Thyroid gland (tissue), 4 donors: ENCODE measurements at regions not wholly inside any gene's neighbourhood (a gene's known extent, or its start where the extent isn't known, plus 50 kb on each side); places are given as distances from the start of the nearest gene placed in this dataset.

Experiments
- DNase-seq, 2 donors: peaks; one replicate each; pipeline ENCODE4 v3.0.0-alpha.2; 2019
- H3K27ac ChIP-seq, 3 donors: fragments of 200-600 bp; sonication (generic); 1 replicate in 2 of 3; 2 replicates in 1 of 3; pipeline ENCODE4 v1.5.1; 2016 to 2019; ENCODE audit warnings: mild to moderate bottlenecking in 1 of 3, moderate library complexity in 1 of 3
- H3K27me3 ChIP-seq: fragments of 200-600 bp; sonication (generic); one replicate; pipeline ENCODE4 v1.5.1; 2019
- H3K36me3 ChIP-seq, 2 donors: fragments of 200-600 bp; sonication (generic); one replicate each; pipeline ENCODE4 v1.5.1; 2016 to 2019
- H3K4me1 ChIP-seq, 2 donors: fragments of 200-600 bp; sonication (generic); one replicate each; pipeline ENCODE4 v1.5.1; 2017 to 2019
- H3K4me3 ChIP-seq, 3 donors: fragments of 200-600 bp; sonication (generic); replicated peaks in 1 of 3; 1 replicate in 2 of 3; 2 replicates in 1 of 3; pipeline ENCODE4 v1.5.1; 2016; ENCODE audit warnings: mild to moderate bottlenecking in 1 of 3
- H3K9me3 ChIP-seq: fragments of 200-600 bp; sonication (generic); one replicate; pipeline ENCODE4 v1.5.1; 2017
- POLR2A ChIP-seq, 2 donors: fragments of 450-650 bp; IDR thresholded peaks; one replicate each; pipeline ENCODE4 v1.6.1; 2017; ENCODE audit warnings: antibody characterized with exemption in 2 of 2, mild to moderate bottlenecking in 2 of 2, moderate library complexity in 1 of 2
- WGBS, 2 donors: methylation state at CpG; one replicate each; pipeline ENCODE4 v1.1.5; 2017; 5-methylcytosine and 5-hydroxymethylcytosine counted together
- intact Hi-C: fragments of 100-400 bp; cut with DNase I; formaldehyde crosslinking; loops from one replicate; pipeline ENCODE4 v1.15.1; 2023
- TF ChIP-seq, protein P1 (sequence below), 6 experiments: fragments of 200-600 bp in 3 of 6; fragments of 450-650 bp in 3 of 6; sonication (generic) in 3 of 6; IDR thresholded peaks; one replicate each; pipeline ENCODE4 v1.5.1; 2016 to 2019; ENCODE audit warnings: antibody characterized with exemption in 6 of 6, mild to moderate bottlenecking in 2 of 6, inconsistent platforms in 1 of 6, moderate library complexity in 1 of 6

DNA sequence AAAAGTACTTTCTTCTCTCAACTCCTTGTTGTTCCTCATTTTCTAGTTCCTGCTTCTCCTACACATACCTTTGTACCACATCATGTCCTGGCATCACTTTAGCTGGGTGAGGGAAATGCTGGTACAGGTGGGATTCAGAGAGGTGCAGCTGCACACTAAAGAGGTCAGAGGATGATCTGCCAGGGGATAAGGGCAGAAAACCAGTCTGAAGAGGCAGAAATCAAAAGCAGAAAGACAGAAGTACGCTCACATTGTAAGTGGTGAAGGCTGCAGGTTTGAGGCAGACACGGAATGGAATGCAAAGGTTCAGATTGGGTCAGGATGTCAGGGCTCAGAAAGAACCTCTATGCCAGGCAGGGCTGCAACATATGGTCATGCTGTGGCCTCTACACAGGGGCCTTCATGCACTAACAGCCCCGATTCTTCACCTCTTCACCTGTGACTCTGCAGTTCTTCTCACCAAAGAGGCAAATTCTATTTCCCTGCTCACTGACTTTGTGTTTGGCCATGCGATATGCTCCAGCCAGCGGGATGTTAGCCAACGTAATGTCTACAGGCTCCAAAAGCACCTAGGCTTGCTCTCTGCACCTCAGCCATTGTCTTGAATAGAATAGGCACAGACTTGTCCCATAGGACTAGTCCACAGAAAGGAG lies 373.7 kb downstream of the NXPE2 start:
- 88% methylated on average over 6 of the region's 6 CpGs for WGBS, 2 donors
- Histone ChIP-seq H3K4me3 (no peak overlapping the region), H3K27me3 (no peaks in the 10 kb centered on the region), H3K9me3 (no peaks in the 10 kb centered on the region), H3K4me1 (no peaks in the 10 kb centered on the region), H3K27ac (no peak overlapping the region), H3K36me3 (no peaks in the 10 kb centered on the region)
- intact Hi-C loops, result no loop called here
- no peak for DNase-seq
- no peak for TF ChIP-seq POLR2A (IDR thresholded peaks at IDR 0.05)
- TF ChIP-seq, protein P1, sequence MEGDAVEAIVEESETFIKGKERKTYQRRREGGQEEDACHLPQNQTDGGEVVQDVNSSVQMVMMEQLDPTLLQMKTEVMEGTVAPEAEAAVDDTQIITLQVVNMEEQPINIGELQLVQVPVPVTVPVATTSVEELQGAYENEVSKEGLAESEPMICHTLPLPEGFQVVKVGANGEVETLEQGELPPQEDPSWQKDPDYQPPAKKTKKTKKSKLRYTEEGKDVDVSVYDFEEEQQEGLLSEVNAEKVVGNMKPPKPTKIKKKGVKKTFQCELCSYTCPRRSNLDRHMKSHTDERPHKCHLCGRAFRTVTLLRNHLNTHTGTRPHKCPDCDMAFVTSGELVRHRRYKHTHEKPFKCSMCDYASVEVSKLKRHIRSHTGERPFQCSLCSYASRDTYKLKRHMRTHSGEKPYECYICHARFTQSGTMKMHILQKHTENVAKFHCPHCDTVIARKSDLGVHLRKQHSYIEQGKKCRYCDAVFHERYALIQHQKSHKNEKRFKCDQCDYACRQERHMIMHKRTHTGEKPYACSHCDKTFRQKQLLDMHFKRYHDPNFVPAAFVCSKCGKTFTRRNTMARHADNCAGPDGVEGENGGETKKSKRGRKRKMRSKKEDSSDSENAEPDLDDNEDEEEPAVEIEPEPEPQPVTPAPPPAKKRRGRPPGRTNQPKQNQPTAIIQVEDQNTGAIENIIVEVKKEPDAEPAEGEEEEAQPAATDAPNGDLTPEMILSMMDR (IDR thresholded peaks at IDR 0.05), result no peak

DNA sequence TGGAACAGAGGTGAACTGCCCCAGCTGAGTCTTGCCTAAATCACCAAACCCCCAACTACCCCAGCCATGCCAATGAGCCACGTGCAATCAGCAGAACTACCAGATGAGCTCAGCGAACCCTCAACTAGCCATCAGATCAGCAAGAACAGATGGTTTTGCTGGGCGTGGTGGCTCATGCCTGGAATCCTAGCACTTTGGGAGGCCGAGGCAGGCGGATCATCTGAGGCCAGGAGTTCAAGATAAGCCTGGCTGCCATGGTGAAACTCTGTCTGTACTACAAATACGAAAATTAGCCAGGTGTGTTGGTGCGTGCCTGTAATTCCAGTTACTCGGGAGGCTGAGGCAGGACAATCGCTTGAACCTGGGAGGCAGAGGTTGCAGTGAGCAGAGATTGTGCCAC lies 374.3 kb downstream of the NXPE2 start:
- no peaks in the 10 kb centered on the region for H3K27me3 ChIP-seq
- 95 to 98% methylated on average over 9 of the region's 9 CpGs for WGBS, 2 donors
- H3K27ac ChIP-seq, result no peak overlapping the region
- H3K4me1 ChIP-seq, result no peaks in the 10 kb centered on the region
- DNase-seq, result no peak
- H3K4me3 ChIP-seq, result no peak overlapping the region
- TF ChIP-seq, protein P1 (IDR thresholded peaks at IDR 0.05), result no peak
- no peak for TF ChIP-seq POLR2A (IDR thresholded peaks at IDR 0.05)
- intact Hi-C loops, result no loop called here
- no peaks in the 10 kb centered on the region for H3K9me3 ChIP-seq
- H3K36me3 ChIP-seq, result no peaks in the 10 kb centered on the region

DNA sequence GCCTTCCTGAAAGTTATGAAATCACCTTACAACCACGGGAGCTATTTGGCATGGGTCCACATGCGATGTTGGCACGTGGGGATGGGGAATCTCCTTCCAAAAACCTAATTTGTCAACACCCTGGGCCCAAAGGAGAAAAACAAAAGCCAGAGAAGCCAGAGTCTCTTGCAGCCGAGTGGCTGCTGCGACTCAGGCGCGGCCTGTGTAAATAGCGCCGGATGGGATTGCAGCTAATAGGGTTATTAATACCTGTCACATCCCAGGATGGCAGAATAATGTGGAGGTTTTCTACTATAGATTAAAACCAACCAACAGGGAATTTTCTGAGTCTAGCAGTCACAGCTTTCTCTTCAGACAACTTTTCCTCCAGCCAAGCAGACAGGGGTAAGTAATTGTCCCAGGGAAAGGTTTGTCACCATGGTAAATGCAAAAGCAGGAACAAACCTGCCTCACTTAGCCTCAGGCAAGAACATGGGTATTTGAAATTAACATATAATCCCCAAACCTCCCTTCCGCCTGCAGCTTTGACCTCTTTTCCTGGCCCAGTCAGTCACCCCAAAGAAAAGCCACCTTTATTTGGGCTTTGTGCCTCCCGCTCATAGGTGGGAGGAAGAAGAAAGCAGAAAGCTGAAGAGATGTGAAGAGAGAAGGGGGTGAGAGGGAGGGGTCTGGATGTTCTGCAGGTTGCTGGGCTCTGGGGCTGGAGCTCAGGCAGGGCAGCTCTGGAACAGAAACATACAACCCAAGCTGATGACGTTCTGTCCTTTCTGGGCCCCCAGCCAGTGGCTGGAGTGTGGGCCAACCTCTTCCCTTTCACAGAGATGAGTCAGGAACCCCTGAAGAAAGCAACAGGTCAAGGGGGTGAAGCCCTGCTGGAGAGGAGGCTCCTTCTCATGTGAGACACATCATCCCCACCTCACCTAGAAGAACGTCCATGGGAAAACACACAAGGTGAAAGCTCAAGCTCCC lies 376.5 kb downstream of the NXPE2 start:
- WGBS, 2 donors, result 66 to 77% methylated on average over 13 of the region's 13 CpGs
- Histone ChIP-seq H3K4me1 (no peaks in the 10 kb centered on the region), H3K36me3 (no peaks in the 10 kb centered on the region), H3K9me3 (no peaks in the 10 kb centered on the region), H3K27ac (no peak overlapping the region), H3K4me3 (no peak overlapping the region), H3K27me3 (no peaks in the 10 kb centered on the region)
- TF ChIP-seq, protein P1 (IDR thresholded peaks at IDR 0.05), result no peak
- no peak for TF ChIP-seq POLR2A (IDR thresholded peaks at IDR 0.05)
- intact Hi-C loops, result no loop called here
- DNase-seq, result no peak

DNA sequence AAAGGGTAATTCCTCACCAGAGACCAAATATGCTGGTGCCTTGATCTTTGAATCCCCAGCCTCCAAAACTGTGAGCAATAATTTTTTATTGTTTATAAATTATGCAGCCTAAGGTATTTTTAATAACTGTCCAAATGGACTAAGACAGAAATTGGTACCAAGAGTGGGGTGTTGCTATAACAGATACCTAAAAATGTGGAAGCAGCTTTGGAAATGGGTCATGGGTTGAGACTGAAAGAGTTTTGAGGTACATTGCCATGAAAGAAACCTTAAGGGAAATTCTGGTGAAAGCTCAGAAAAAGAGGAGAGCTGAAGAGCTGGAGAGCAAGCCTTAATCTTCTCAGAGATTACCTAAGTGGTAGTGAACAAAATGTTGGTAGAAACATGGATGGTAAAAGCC lies 378.2 kb downstream of the NXPE2 start:
- Histone ChIP-seq H3K4me1 (no peaks in the 10 kb centered on the region), H3K27me3 (no peaks in the 10 kb centered on the region), H3K4me3 (no peak overlapping the region), H3K9me3 (no peaks in the 10 kb centered on the region), H3K36me3 (no peaks in the 10 kb centered on the region), H3K27ac (no peak overlapping the region)
- intact Hi-C loops, result no loop called here
- DNase-seq, result no peak
- TF ChIP-seq POLR2A (IDR thresholded peaks at IDR 0.05), result no peak
- TF ChIP-seq, protein P1 (IDR thresholded peaks at IDR 0.05), result no peak

DNA sequence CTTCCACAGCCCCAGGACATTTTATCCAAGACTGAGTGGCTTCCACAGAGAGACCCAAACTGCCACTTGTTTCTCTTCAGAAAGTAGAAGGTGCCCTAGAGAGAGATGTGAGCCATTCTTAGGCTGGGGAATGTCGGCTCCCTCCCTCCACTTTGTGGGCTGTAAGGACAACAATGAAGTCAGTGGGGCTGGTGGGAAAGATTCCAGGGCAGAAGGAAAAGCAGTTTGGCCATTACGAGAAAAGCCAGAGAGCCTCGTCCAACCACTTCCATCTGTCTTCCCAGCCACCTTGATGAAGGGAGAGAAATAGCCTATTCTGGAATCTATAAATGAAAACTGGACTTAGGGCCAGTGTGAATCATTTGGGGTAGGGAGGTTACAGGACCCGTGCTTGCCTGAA lies 382.5 kb downstream of the NXPE2 start:
- intact Hi-C loops, result no loop called here
- no peaks in the 10 kb centered on the region for H3K27me3 ChIP-seq
- TF ChIP-seq POLR2A (IDR thresholded peaks at IDR 0.05), result no peak
- TF ChIP-seq, protein P1 (IDR thresholded peaks at IDR 0.05), result no peak
- H3K9me3 ChIP-seq, result no peaks in the 10 kb centered on the region
- DNase-seq, result no peak
- H3K4me3 ChIP-seq, result no peak overlapping the region
- H3K4me1 ChIP-seq, result no peaks in the 10 kb centered on the region
- WGBS, 2 donors, result 57 to 62% methylated on average over 4 of the region's 4 CpGs
- no peak overlapping the region for H3K27ac ChIP-seq
- no peaks in the 10 kb centered on the region for H3K36me3 ChIP-seq
